ENCODE measurements at regions not wholly inside any gene's neighbourhood (a gene's known extent, or its start where the extent isn't known, plus 50 kb on each side); places are given as distances from the start of the nearest gene placed in this dataset.

- DNase-seq (ENCODE audit: low read depth in 6 of 9, low spot score in 9 of 9), result no peak
- WGBS, result 86% methylated on average over 13 of the region's 13 CpGs
- no peaks in the 10 kb centered on the region for H3K36me3 ChIP-seq (ENCODE audit: control insufficient read depth in 2 of 2, insufficient read depth in 2 of 2, low read length in 1 of 2)
- no peak overlapping the region for H3K27ac ChIP-seq (ENCODE audit: low read depth in 1 of 2, low read length in 1 of 2)
- peaks cover 0 to 5% of the 10 kb centered on the region in 2 donors for H3K9me3 ChIP-seq (ENCODE audit: control insufficient read depth in 2 of 2, insufficient read depth in 1 of 2, low read length in 1 of 2)
- H3K4me1 ChIP-seq (ENCODE audit: control insufficient read depth in 2 of 2, insufficient read depth in 2 of 2, low read length in 2 of 2), result no peaks in the 10 kb centered on the region
- no peaks in the 10 kb centered on the region for H3K27me3 ChIP-seq (ENCODE audit: control insufficient read depth in 2 of 2, insufficient read depth in 1 of 2, low read length in 1 of 2)
- no peak overlapping the region for H3K4me3 ChIP-seq (ENCODE audit: low read length in 2 of 2)
Measured at GRCh38 chr2:238653431-238654109, 194.3 kb upstream of the TWIST2 start.

DNA sequence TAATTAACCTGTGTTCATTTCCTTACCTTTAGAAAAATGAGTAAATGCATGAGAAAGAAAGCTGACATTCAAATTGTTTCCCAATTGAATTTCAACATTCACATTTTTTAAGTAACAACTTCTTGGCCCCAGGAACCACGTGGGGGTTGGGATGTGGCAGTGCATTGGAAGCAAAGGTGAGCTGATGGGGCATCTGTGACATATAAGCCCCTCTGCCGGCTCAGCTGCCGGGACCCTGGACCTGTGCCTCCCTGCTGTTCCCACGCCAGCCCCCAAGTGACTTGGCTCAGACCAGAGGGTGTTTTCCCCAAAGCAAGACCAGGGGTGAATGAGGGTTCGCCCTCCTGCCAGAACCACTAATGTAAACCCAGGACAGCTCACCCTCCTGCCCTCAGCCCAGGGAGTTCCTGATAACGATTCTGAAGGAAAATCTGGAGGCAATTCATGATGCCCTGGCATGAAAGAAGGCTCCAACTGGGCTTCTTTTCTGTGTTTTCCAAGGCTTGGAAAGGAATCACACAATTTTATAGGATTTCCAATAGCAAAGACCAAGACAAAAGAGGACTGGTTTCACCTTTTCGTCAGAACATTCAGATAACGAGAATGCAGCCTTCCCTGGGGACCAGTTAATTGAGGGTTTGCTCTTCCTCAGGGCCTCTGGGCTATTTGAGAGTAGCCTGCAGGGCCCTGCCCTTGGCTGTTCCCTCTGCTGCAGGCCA, 193.2 kb upstream of the TWIST2 start:
- no peaks in the 10 kb centered on the region for H3K4me1 ChIP-seq (ENCODE audit: control insufficient read depth in 2 of 2, insufficient read depth in 2 of 2, low read length in 2 of 2)
- 82% methylated on average over 8 of the region's 8 CpGs for WGBS
- no peak for DNase-seq (ENCODE audit: low read depth in 6 of 9, low spot score in 9 of 9)
- H3K27ac ChIP-seq (ENCODE audit: low read depth in 1 of 2, low read length in 1 of 2), result no peak overlapping the region
- peaks cover 0 to 5% of the 10 kb centered on the region in 2 donors for H3K9me3 ChIP-seq (ENCODE audit: control insufficient read depth in 2 of 2, insufficient read depth in 1 of 2, low read length in 1 of 2)
- no peaks in the 10 kb centered on the region for H3K27me3 ChIP-seq (ENCODE audit: control insufficient read depth in 2 of 2, insufficient read depth in 1 of 2, low read length in 1 of 2)
- no peaks in the 10 kb centered on the region for H3K36me3 ChIP-seq (ENCODE audit: control insufficient read depth in 2 of 2, insufficient read depth in 2 of 2, low read length in 1 of 2)
- H3K4me3 ChIP-seq (ENCODE audit: low read length in 2 of 2), result no peak overlapping the region

DNA sequence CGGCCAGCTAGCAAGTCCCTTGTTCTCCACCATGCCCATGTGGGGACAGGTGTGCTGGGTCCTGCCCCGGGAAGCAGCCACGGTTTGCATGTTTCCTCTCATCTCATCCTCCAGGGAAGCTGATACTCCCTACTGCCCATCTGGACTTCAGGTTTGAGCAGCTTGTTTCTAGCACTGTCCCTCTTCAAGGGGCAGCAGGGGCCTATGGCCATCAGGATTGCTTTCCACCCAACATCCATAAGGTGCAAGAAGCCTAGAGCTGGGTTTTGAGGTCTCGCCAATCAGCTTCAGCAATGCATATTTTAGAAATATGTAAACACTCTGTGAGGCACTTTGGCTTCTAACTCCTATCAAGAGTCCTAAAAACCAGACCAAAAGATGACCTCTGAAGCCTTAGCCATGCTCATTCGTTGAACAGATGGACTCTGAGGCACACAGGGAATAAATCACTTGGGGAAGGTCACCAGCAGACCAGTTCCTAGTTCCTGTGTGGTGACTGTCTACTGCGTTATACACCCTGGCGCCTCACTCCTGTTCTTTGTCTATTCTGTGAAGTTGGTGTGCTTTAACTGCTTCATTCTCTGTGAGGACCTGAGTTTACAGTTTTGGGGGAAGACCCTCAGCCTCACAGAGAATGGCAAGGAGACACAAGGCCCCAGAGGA, 192.6 kb upstream of the TWIST2 start:
- peaks cover 0 to 5% of the 10 kb centered on the region in 2 donors for H3K9me3 ChIP-seq (ENCODE audit: control insufficient read depth in 2 of 2, insufficient read depth in 1 of 2, low read length in 1 of 2)
- H3K36me3 ChIP-seq (ENCODE audit: control insufficient read depth in 2 of 2, insufficient read depth in 2 of 2, low read length in 1 of 2), result no peaks in the 10 kb centered on the region
- 78% methylated on average over 7 of the region's 7 CpGs for WGBS
- H3K4me3 ChIP-seq (ENCODE audit: low read length in 2 of 2), result no peak overlapping the region
- no peak for DNase-seq (ENCODE audit: low read depth in 6 of 9, low spot score in 9 of 9)
- H3K27me3 ChIP-seq (ENCODE audit: control insufficient read depth in 2 of 2, insufficient read depth in 1 of 2, low read length in 1 of 2), result no peaks in the 10 kb centered on the region
- no peak overlapping the region for H3K27ac ChIP-seq (ENCODE audit: low read depth in 1 of 2, low read length in 1 of 2)
- H3K4me1 ChIP-seq (ENCODE audit: control insufficient read depth in 2 of 2, insufficient read depth in 2 of 2, low read length in 2 of 2), result no peaks in the 10 kb centered on the region

GRCh38 chr2:238655974-238656722, 191.7 kb upstream of the TWIST2 start:
- no peak overlapping the region for H3K27ac ChIP-seq (ENCODE audit: low read depth in 1 of 2, low read length in 1 of 2)
- DNase-seq (ENCODE audit: low read depth in 6 of 9, low spot score in 9 of 9), result no peak

GRCh38 chr2:238657132-238658053, 190.5 kb upstream of the TWIST2 start:
- Histone ChIP-seq H3K36me3 (ENCODE audit: control insufficient read depth in 2 of 2, insufficient read depth in 2 of 2, low read length in 1 of 2) (no peaks in the 10 kb centered on the region), H3K4me1 (ENCODE audit: control insufficient read depth in 2 of 2, insufficient read depth in 2 of 2, low read length in 2 of 2) (no peaks in the 10 kb centered on the region), H3K9me3 (ENCODE audit: control insufficient read depth in 2 of 2, insufficient read depth in 1 of 2, low read length in 1 of 2) (peaks cover 0 to 1% of the 10 kb centered on the region in 2 donors), H3K4me3 (ENCODE audit: low read length in 2 of 2) (no peak overlapping the region), H3K27me3 (ENCODE audit: control insufficient read depth in 2 of 2, insufficient read depth in 1 of 2, low read length in 1 of 2) (no peaks in the 10 kb centered on the region), H3K27ac (ENCODE audit: low read depth in 1 of 2, low read length in 1 of 2) (no peak overlapping the region)
- WGBS, result 66% methylated on average over 12 of the region's 12 CpGs
- no peak for DNase-seq (ENCODE audit: low read depth in 6 of 9, low spot score in 9 of 9)

More at GRCh38 chr2:238655974-238656722, 191.7 kb upstream of the TWIST2 start:
- Histone ChIP-seq H3K36me3 (ENCODE audit: control insufficient read depth in 2 of 2, insufficient read depth in 2 of 2, low read length in 1 of 2) (no peaks in the 10 kb centered on the region), H3K27me3 (ENCODE audit: control insufficient read depth in 2 of 2, insufficient read depth in 1 of 2, low read length in 1 of 2) (no peaks in the 10 kb centered on the region), H3K4me3 (ENCODE audit: low read length in 2 of 2) (no peak overlapping the region), H3K9me3 (ENCODE audit: control insufficient read depth in 2 of 2, insufficient read depth in 1 of 2, low read length in 1 of 2) (peaks cover 0 to 5% of the 10 kb centered on the region in 2 donors), H3K4me1 (ENCODE audit: control insufficient read depth in 2 of 2, insufficient read depth in 2 of 2, low read length in 2 of 2) (no peaks in the 10 kb centered on the region)
- WGBS, result 91% methylated on average over 8 of the region's 8 CpGs

DNA sequence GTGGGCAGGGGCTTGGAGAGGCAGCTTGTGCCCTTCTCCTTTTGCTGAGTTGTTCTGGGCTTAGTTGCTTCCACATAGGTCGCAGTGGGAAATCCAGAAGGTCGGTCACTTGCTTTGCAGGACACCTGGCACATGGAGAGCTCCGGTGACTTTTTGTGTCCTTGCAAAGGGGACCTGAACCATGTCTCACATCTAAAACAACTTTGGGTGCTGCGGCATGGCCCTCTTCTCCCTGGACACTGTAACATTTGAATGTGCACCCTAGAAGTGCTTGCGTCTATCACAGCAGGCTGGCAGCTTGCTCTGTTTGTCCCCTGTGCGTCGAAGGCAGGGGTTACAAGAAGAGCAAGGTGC, 189.9 kb upstream of the TWIST2 start:
- Histone ChIP-seq H3K27ac (ENCODE audit: low read depth in 1 of 2, low read length in 1 of 2) (no peak overlapping the region), H3K4me3 (ENCODE audit: low read length in 2 of 2) (no peak overlapping the region), H3K9me3 (ENCODE audit: control insufficient read depth in 2 of 2, insufficient read depth in 1 of 2, low read length in 1 of 2) (no peaks in the 10 kb centered on the region), H3K36me3 (ENCODE audit: control insufficient read depth in 2 of 2, insufficient read depth in 2 of 2, low read length in 1 of 2) (no peaks in the 10 kb centered on the region), H3K27me3 (ENCODE audit: control insufficient read depth in 2 of 2, insufficient read depth in 1 of 2, low read length in 1 of 2) (no peaks in the 10 kb centered on the region), H3K4me1 (ENCODE audit: control insufficient read depth in 2 of 2, insufficient read depth in 2 of 2, low read length in 2 of 2) (no peaks in the 10 kb centered on the region)
- DNase-seq (ENCODE audit: low read depth in 6 of 9, low spot score in 9 of 9), result no peak
- 94% methylated on average over 7 of the region's 7 CpGs for WGBS

DNA sequence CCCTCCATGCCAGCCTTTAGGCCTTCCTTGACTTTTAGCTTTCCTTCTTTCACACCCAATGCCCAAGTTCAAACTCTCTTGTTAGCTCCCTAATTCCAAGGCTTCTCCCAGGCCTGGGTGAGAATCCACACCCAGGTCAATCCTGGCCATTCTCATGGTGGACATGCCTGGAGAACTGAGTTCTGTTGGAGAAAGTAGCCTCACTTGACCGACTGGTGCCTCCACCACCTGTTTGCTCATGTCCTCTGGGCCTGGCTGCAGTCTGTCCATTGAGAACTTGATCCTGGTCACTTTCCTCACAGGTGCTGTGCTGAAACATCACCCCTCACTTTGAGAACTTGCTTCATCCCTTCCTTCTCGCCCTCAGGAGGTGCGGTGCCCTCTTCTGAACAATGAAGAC, 189.1 kb upstream of the TWIST2 start:
- Histone ChIP-seq H3K4me3 (ENCODE audit: low read length in 2 of 2) (no peak overlapping the region), H3K9me3 (ENCODE audit: control insufficient read depth in 2 of 2, insufficient read depth in 1 of 2, low read length in 1 of 2) (no peaks in the 10 kb centered on the region), H3K36me3 (ENCODE audit: control insufficient read depth in 2 of 2, insufficient read depth in 2 of 2, low read length in 1 of 2) (no peaks in the 10 kb centered on the region), H3K27me3 (ENCODE audit: control insufficient read depth in 2 of 2, insufficient read depth in 1 of 2, low read length in 1 of 2) (no peaks in the 10 kb centered on the region), H3K4me1 (ENCODE audit: control insufficient read depth in 2 of 2, insufficient read depth in 2 of 2, low read length in 2 of 2) (no peaks in the 10 kb centered on the region), H3K27ac (ENCODE audit: low read depth in 1 of 2, low read length in 1 of 2) (no peak overlapping the region)
- WGBS, result 86% methylated on average over 3 of the region's 3 CpGs
- no peak for DNase-seq (ENCODE audit: low read depth in 6 of 9, low spot score in 9 of 9)

DNA sequence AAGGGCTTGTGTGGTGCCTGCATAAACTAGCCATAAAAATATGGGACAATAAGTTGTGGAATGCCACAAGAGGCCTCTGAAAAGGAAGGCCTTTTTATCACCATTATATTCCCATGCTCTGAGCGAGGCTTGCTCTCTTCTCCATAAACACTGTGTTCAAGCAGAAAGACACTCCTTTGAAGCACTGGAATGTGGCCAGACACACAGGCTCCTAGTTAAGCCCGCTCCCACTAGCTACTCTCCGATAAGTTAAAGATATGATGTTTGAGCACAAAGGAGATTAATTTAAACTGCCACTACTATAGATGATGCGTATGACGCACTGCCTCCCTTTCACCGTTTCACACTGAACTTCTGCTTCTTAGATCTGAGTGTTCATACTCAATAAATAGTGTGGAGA, 188.7 kb upstream of the TWIST2 start:
- Histone ChIP-seq H3K4me1 (ENCODE audit: control insufficient read depth in 2 of 2, insufficient read depth in 2 of 2, low read length in 2 of 2) (no peaks in the 10 kb centered on the region), H3K36me3 (ENCODE audit: control insufficient read depth in 2 of 2, insufficient read depth in 2 of 2, low read length in 1 of 2) (no peaks in the 10 kb centered on the region), H3K9me3 (ENCODE audit: control insufficient read depth in 2 of 2, insufficient read depth in 1 of 2, low read length in 1 of 2) (no peaks in the 10 kb centered on the region), H3K27ac (ENCODE audit: low read depth in 1 of 2, low read length in 1 of 2) (no peak overlapping the region), H3K27me3 (ENCODE audit: control insufficient read depth in 2 of 2, insufficient read depth in 1 of 2, low read length in 1 of 2) (no peaks in the 10 kb centered on the region), H3K4me3 (ENCODE audit: low read length in 2 of 2) (no peak overlapping the region)
- WGBS, result 95% methylated on average over 6 of the region's 6 CpGs
- DNase-seq (ENCODE audit: low read depth in 6 of 9, low spot score in 9 of 9), result no peak
